KMS-11 (cell line): ENCODE measurements at regions not wholly inside any gene's neighbourhood (a gene's known extent, or its start where the extent isn't known, plus 50 kb on each side); places are given as distances from the start of the nearest gene placed in this dataset.

Experiments used
- H2AFZ ChIP-seq: fragments of 200-600 bp; sonication (generic); 2 replicates; pipeline ENCODE4 v1.6.1; 2016; ENCODE audit warnings: antibody characterized with exemption, mixed run types, low read depth
- H3K27ac ChIP-seq: fragments of 200-600 bp; sonication (generic); 2 replicates; pipeline ENCODE4 v1.6.1; 2016; ENCODE audit warnings: mild to moderate bottlenecking, mixed run types
- H3K27me3 ChIP-seq: fragments of 200-600 bp; sonication (generic); 2 replicates; pipeline ENCODE4 v1.6.1; 2017; ENCODE audit warnings: mild to moderate bottlenecking, low read depth, mixed run types, moderate library complexity; ENCODE audit not compliant: insufficient read depth
- H3K36me3 ChIP-seq: fragments of 200-600 bp; sonication (generic); 2 replicates; pipeline ENCODE4 v1.6.1; 2017; ENCODE audit warnings: mild to moderate bottlenecking, mixed run types; ENCODE audit not compliant: insufficient read depth
- H3K4me1 ChIP-seq: fragments of 200-600 bp; sonication (generic); 2 replicates; pipeline ENCODE4 v1.6.1; 2016; ENCODE audit warnings: mild to moderate bottlenecking, low read depth, mixed run types; ENCODE audit not compliant: poor library complexity, severe bottlenecking
- H3K4me2 ChIP-seq: fragments of 200-600 bp; sonication (generic); 2 replicates; pipeline ENCODE4 v1.7.0; 2016; ENCODE audit warnings: mild to moderate bottlenecking, mixed run types
- H3K4me3 ChIP-seq: fragments of 200-600 bp; sonication (generic); IDR thresholded peaks from 2 replicates; pipeline ENCODE4 v1.6.1; 2017; ENCODE audit warnings: low read depth, low read length, mixed read lengths; ENCODE audit not compliant: insufficient read depth
- H3K79me2 ChIP-seq: fragments of 200-600 bp; sonication (generic); 2 replicates; pipeline ENCODE4 v1.6.1; 2016; ENCODE audit warnings: low read depth, mixed run types; ENCODE audit not compliant: insufficient read depth
- H3K9ac ChIP-seq: fragments of 200-600 bp; sonication (generic); 2 replicates; pipeline ENCODE4 v1.6.1; 2016; ENCODE audit warnings: mild to moderate bottlenecking, mixed run types
- H4K20me1 ChIP-seq: fragments of 200-600 bp; sonication (generic); 2 replicates; pipeline ENCODE4 v1.6.1; 2016; ENCODE audit warnings: mild to moderate bottlenecking, mixed run types; ENCODE audit not compliant: insufficient read depth
- CTCF ChIP-seq: fragments of 200-600 bp; sonication (generic); conservative IDR thresholded peaks from 2 replicates; pipeline ENCODE4 v1.6.1; 2017; ENCODE audit warnings: low read depth, mild to moderate bottlenecking, antibody characterized with exemption, low read length, moderate library complexity, mixed read lengths

DNA sequence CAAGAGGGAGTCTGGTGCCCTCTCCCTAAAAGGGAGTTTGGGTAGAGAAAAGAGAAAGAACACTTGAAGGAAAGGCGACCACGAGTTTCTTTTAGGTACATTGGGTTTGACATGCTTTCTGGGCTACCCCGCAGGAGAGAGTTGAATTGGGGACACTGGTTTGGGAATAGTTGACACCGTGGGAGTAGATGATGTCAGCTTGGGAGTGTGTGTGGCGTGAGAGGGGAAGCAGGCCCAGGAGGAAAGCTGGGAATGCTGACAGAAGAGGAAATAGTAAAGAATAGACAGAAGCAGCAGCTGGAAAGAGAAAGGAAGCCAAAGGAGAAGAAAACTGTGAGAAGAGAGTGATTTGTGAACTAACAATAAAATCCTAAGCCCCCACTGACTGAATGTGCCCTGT lies 442.9 kb downstream of the DYNC2H1 start:
- H4K20me1 ChIP-seq: no peaks in the 10 kb centered on the region
- no peak overlapping the region for H3K9ac ChIP-seq
- H3K36me3 ChIP-seq: no peaks in the 10 kb centered on the region
- no peak overlapping the region for H3K4me3 ChIP-seq
- H3K27ac ChIP-seq: no peak overlapping the region
- H3K27me3 ChIP-seq: no peaks in the 10 kb centered on the region
- H3K79me2 ChIP-seq: no peaks in the 10 kb centered on the region
- H3K4me1 ChIP-seq: no peaks in the 10 kb centered on the region
- no peak overlapping the region for H2AFZ ChIP-seq
- TF ChIP-seq CTCF: no peak
- no peak overlapping the region for H3K4me2 ChIP-seq

DNA sequence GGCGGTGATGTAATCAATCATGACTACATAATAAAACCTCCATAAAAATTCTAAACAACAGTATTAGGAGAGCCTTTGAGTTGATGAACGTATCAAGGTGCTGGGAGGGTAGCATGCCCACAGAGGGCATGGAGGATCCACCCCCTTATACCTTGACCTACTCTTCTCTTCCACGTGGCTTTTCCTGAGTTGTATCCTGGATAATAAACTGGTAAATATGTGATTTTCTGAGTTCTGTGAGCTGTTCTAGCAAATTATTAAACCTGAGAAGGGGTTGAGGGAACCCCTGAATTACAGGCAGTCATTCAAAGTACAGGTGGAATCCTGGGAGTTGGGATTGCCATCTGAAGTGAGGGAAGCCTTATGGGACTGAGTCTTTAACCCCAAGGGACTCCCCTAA lies 446.9 kb downstream of the DYNC2H1 start:
- Histone ChIP-seq H3K27ac (no peak overlapping the region), H3K9ac (no peak overlapping the region), H3K27me3 (no peaks in the 10 kb centered on the region), H3K4me3 (no peak overlapping the region), H3K79me2 (no peaks in the 10 kb centered on the region), H3K4me1 (no peaks in the 10 kb centered on the region), H4K20me1 (no peaks in the 10 kb centered on the region), H3K4me2 (no peak overlapping the region), H3K36me3 (no peaks in the 10 kb centered on the region), H2AFZ (no peak overlapping the region)
- no peak for TF ChIP-seq CTCF

DNA sequence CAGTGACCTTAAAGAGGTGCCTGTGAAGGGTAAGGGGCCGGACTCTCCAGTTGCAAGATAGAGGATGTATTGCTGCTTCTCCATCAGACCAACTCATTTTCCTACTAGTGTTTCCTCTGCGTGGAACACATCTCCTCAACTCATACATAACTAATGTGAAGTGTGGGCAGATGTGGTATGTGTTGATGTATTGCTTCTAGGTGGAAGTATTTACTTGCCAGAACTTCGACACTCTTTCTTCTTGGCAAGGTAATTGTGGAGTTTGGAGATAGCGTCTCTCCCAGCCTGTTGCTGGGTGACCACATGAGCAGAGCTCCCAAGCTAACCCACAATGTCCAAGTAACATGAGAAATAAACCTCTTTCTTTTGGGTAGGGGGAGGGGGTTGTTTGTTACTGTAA lies 456.9 kb downstream of the DYNC2H1 start:
- TF ChIP-seq CTCF: no peak
- H3K4me1 ChIP-seq: no peaks in the 10 kb centered on the region
- no peaks in the 10 kb centered on the region for H3K27me3 ChIP-seq
- H3K79me2 ChIP-seq: no peaks in the 10 kb centered on the region
- no peak overlapping the region for H3K9ac ChIP-seq
- H3K27ac ChIP-seq: no peak overlapping the region
- H4K20me1 ChIP-seq: no peaks in the 10 kb centered on the region
- no peak overlapping the region for H3K4me3 ChIP-seq
- H2AFZ ChIP-seq: no peak overlapping the region
- no peaks in the 10 kb centered on the region for H3K36me3 ChIP-seq
- H3K4me2 ChIP-seq: no peak overlapping the region

- Histone ChIP-seq H3K27ac (no peak overlapping the region), H3K79me2 (no peaks in the 10 kb centered on the region), H3K4me3 (no peak overlapping the region), H3K36me3 (no peaks in the 10 kb centered on the region), H3K4me2 (no peak overlapping the region), H3K27me3 (no peaks in the 10 kb centered on the region), H4K20me1 (no peaks in the 10 kb centered on the region), H3K9ac (no peak overlapping the region), H3K4me1 (no peaks in the 10 kb centered on the region), H2AFZ (no peak overlapping the region)
- TF ChIP-seq CTCF: no peak
Measured at GRCh38 chr11:103581760-103582159, 454.7 kb upstream of the DDI1 start.
